Activated CD4-positive, alpha-beta T cell treated with anti-CD3 and anti-CD28 coated beads, Interleukin-2, amount 50 U/mL, for 48 hours (primary cell): ENCODE measurements at regions not wholly inside any gene's neighbourhood (a gene's known extent, or its start where the extent isn't known, plus 50 kb on each side); places are given as distances from the start of the nearest gene placed in this dataset.
"Not testable (repeated sequence)": the region's sequence is repeated elsewhere in the genome, so short reads cannot be mapped to it uniquely, and the experiment has no call there.

ENCODE experiments used
- DNase-seq, 2 experiments: peaks; one replicate each; pipeline ENCODE4 v3.0.0-alpha.2; 2020

GRCh38 chr7:67625257-67625737 lies 628.7 kb downstream of the TYW1 start:
- peak; percentile 14 to 21 for DNase-seq

DNA sequence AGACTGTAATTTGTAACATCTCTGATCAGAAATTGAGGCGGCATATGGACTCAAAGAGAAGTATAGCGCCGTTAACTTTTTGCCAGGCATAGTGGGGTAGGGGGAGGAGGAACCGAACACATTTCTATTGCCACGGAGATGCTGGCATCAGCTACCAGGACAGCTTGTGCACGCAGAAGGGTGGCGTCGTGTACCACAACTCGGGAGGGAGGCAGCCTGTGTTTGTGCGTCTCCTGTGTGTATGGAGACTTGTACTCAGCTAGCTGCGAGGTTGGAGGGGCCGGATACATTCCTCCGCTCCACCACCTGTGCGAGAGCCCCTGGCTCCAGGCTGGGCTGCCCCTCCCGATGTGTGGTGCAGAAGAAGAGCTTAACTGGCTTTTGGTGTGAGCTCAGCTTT lies 634.8 kb downstream of the TYW1 start:
- no peak for DNase-seq

GRCh38 chr7:67635271-67635670 lies 638.6 kb downstream of the TYW1 start:
- no peak for DNase-seq

DNA sequence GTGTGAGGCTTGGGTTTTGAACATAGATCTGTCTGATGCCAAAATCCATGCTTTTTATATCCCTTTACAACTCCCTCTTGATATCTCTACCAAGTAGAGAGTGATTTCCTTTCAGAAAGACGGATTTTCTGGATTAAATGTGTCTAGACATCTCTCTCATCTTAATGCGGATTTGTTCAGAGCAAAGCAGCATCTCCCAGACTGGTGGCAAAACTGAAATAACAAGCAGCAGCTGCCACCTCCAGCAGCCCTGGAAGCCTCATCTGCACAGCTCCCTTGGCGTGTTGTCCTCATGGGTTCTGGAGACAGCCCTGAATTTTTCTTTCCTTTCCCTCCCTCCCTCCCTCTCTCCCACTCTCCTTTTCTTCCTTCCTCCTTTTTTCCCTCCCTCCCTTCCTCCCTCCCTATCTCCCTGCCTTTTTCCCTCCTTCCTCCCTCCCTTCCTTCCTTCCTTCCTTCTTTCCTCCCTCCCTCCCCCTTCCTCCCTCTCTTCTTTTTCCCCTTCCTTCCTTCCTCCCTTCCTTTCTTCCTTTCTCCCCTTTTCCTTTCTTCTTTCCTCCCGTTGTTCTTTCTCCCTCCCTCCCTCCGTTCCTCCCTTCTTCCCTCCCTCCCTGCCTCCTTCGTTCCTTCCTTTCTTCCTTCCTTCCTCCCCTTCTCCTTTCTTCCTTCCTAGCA lies 639.9 kb downstream of the TYW1 start:
- DNase-seq, result no peak

DNA sequence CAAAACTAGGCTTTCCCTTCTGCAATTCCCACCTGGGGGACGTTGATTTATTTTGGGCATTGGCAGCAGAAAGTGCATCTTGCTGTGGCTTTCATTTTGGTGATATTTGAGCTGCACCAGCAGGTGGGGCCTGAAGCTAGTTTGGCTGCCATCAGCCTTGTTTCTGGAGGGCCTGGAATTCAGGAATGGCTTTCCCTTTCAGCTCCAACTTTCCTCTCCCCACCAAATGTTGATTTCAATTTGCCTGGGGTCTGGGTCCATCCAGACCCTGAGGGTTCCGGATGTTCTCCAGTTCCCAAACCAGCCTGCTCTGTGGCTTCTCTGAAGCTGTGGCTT lies 640.4 kb downstream of the TYW1 start:
- no peak for DNase-seq

DNA sequence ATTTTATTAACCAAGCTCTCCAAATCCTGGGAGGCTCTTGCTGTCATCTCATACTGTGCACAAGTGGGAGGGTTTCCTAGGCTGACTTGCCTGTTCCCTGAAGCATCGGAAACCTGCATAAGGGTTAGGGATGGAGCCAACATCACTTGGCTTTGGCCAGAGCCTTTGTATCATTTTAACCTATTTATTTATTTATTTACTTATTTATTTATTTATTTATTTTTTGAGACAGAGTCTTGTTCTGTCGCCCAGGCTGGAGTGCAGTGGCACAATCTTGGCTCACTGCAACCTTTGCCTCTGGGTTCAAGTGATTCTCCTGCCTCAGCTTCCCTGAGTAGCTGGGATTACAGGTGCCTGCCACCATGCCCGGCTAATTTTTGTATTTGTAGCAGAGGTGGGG lies 645.9 kb downstream of the TYW1 start:
- DNase-seq, result not testable (repeated sequence)

- no peak for DNase-seq
These were observed 647.5 kb downstream of the TYW1 start for GRCh38 chr7:67644151-67644550.

DNA sequence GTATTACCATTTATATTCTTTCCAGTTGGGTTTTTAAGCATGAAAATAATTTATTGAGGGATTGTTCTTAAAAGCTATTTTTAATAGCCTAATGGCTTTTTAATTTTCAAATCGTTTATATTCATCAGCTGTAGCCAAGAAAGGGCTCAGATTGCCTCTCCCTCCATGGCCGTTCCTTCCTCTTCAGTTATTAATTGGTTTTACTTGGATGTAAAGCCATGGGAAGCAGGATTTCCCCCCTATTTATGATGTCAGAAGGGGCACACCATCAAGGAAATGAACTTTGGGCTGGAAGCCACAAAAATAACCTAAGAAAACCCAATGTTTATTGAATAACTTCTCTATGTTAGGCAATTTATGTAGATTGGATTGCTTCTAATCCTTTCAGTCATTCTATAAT lies 656.3 kb downstream of the TYW1 start:
- DNase-seq, result no peak

- DNase-seq, result no peak
These were observed 657.3 kb downstream of the TYW1 start for GRCh38 chr7:67653856-67654454.

- no peak for DNase-seq
These were observed 658.0 kb downstream of the TYW1 start for GRCh38 chr7:67654642-67655041.

GRCh38 chr7:67655168-67655567 lies 658.5 kb downstream of the TYW1 start:
- no peak for DNase-seq

DNA sequence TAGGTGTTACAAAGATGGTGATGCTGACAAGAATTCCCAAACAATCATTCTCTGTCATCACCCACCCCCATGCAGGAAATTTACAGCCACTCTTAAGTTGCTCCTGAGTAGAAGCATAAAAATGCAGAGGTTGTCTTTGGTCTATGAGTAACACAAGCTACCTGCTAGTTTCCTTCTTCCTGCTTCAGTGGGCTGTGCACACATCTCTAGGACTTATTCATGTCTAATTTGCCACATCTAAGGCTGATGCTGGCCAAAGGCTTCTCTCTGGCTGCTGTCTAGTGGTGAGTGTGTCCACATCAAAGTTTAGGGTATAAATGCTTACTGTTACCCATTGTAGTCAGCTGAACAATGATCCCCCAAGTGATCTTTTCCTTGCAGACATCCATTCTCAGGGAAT lies 662.5 kb downstream of the TYW1 start:
- DNase-seq, result no peak

DNA sequence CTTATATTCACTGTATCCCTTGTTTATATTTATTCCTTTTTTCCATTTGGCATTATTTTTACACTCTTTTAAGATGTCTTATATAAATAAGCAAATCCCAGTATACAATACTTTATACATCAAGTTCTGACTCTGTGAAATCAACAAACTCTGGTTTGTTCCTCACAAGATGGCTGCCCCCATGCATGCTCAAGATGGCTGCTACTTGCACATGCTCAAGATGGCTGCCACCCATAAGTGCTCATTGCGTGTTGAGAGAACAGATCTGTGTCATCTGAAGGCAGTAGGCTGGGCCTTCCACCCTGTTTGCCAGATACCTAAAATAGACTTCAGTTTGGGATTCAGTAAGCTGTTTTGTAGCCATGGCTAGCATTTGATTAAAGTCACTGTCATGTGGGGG lies 666.2 kb downstream of the TYW1 start:
- DNase-seq, result no peak

- DNase-seq, result no peak
These were observed 667.0 kb downstream of the TYW1 start for GRCh38 chr7:67663644-67664043.

GRCh38 chr7:67666359-67666758 lies 669.7 kb downstream of the TYW1 start:
- DNase-seq, result not testable (repeated sequence)

DNA sequence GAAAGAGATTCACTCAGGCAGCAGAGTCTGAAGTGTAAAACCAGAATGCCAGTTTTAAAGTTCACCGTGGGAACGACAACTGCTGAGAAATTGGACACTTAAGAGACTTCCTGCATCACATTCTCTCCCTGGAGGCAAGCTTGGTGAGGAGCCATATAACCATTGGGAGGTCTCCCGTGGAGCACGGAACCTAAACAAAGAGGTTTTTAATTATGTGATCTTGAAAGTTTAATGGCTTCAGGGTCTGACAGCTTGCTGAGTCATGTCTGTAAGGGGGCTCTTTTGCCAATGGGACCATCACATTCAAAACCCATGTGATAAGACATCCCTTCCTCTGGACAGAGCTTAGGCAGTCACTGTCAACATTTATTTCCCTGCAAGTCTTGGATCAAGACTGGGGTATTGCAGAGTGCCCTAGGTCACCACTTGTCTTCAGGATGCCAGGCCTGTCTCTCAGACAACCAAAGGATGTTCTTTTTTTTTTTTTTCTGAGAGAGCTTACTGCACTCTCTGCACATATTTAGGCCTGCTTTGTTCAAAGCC lies 674.4 kb downstream of the TYW1 start:
- DNase-seq, result no peak

DNA sequence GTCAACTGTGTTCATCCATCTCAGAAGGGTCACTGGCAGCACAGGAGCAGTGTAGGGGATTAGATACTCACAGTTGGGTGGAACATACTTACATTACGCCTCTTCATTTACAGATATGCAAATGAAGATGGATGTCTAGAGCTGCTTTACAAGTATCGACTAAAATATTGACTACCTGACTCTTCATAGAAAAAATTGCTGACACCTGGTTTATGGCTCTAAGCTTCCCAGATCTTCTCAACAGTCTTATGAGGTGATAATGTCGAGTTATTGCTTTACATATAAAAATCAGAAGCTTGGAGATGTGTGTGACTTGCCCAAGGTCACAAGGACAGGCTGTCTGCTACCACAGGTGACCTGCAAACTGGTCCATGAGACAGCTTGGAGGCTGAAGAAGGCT lies 677.2 kb downstream of the TYW1 start:
- no peak for DNase-seq

GRCh38 chr7:67674862-67675261 lies 678.2 kb downstream of the TYW1 start:
- not testable (repeated sequence) for DNase-seq

DNA sequence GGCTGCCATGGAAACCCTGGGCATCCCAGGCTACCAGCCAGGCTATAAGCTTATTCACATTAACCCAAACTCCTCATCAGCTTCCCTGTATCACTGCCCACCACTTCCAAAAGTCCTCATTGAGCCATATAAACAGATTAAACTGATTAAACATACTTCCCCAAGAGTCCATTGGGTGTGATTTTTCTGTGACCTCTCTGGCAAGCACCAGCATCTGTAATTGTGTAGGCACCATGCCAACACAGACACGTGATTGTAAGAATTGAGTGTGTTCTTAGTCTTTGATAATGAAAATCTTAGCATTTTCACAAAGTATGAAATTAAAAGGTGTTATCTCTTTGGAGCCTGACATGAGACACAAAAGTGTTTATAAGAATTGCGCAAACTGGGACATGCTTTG lies 679.3 kb downstream of the TYW1 start:
- no peak for DNase-seq

DNA sequence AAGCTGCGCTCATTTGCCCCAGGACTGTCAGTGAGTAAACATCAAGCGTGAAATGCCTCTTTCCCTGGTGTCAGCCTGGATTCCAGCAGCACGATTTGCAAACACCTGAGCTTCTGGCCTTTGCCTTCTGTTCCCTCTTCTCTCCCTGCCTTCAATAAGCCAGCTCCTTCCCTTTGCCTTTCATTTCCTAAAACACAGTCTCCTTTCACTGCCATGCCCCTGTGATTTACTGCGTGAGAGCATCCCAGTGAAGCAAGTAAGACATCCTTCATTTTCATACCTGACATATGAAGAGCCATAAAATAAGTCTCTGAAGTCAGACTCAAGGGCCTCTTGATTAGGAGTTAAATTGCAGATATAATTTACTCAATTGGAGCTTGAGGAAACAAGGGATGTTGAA lies 681.8 kb downstream of the TYW1 start:
- DNase-seq, result no peak

- DNase-seq, result no peak
These were observed 687.0 kb downstream of the TYW1 start for GRCh38 chr7:67683628-67684027.

DNA sequence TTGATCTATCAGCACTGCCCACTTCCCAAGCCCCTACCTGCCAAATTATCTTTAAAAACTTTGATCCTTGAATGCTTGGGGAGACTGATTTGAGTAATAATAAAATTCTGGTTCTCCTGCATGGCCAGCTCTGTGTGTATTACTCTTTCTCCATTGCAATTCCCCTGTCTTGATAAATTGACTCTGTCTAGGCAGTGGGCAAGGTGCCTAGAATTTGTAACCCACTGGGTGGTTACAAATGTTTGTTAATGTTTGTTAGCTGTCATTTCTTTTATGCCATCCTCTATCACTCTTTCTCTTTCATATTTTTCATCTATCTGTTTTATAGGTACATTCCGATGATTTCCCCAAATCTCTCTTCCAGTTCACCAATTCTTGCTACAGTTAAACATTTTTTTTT lies 694.1 kb downstream of the TYW1 start:
- no peak for DNase-seq

DNA sequence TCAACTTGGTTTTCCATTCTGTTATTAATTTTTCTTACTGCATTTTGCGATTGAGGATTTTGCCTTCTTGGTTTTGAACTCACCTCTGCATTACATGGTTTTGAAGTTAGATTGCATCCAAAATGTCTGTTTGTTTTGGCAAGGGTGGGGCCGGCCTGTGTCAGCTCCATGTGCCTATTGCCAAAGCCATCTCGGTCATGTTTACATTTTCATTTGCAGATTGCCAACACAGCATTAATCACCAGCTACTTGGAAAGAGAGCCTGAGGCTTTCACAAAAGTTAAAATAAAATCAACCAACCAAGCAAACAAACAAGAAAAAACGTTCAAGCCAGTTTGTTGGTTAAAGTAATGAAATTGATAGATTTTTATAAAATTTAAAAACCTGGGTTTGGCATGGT lies 695.8 kb downstream of the TYW1 start:
- no peak for DNase-seq

GRCh38 chr7:67696124-67696523 lies 699.5 kb downstream of the TYW1 start:
- no peak for DNase-seq

DNA sequence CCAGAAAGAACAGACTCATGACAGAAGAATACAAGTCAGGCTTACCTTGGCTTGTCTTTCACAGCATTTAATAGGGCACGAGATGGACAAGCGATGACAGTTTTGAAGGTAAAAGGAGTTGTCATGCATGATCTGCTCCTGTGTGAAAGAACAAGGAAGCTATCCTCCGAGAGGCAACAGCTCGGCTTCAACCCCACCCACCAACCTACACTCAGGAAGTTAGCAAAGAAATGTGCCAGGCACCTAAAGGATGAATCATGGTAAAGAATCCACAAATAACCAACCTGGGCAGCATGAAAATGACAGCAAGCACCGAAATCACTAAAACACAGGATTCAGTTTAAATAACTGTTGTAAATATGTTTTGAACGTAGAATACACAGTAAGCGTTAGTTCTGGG lies 700.2 kb downstream of the TYW1 start:
- no peak for DNase-seq
